DOHH2 (cell line): ENCODE measurements at regions not wholly inside any gene's neighbourhood (a gene's known extent, or its start where the extent isn't known, plus 50 kb on each side); places are given as distances from the start of the nearest gene placed in this dataset.

Source experiments
- CTCF ChIP-seq: fragments of 200-600 bp; sonication (generic); IDR thresholded peaks from one replicate; pipeline ENCODE4 v1.5.1; 2014; ENCODE audit warnings: antibody characterized with exemption, mild to moderate bottlenecking, low read depth, low read length; ENCODE audit not compliant: poor library complexity, severe bottlenecking
- EZH2phosphoT487 ChIP-seq: fragments of 200-600 bp; sonication (generic); IDR thresholded peaks from 2 replicates; pipeline ENCODE4 v1.6.1; 2017; ENCODE audit warnings: borderline replicate concordance, mild to moderate bottlenecking, antibody characterized with exemption, low read length, moderate library complexity, mixed read lengths

DNA sequence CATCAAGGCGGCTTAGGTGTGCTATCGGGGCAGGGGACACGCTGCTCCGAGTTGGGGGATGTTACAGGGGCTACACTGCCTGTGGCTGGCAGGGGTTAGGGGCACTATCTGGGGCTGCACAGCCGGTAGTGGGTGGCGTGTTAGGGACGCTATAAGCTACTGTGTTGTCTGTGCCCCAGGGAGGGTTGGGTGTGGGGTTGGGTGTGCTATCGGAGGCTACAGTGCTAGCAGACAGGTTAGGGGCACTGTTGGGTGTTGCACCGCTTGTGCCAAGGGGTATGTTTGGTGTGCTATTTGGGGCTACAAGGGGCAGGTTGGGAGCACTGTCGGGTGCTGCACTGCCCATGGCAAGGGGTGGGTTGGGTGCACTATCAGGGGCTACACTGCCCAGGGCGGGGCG is 120.2 kb upstream of the VPREB1 start:
- TF ChIP-seq CTCF: no peak
- no peak for TF ChIP-seq EZH2phosphoT487
